ENCODE measurements at regions not wholly inside any gene's neighbourhood (a gene's known extent, or its start where the extent isn't known, plus 50 kb on each side); places are given as distances from the start of the nearest gene placed in this dataset.

- TF ChIP-seq CTCF (IDR thresholded peaks at IDR 0.05; ENCODE audit: low read length) = no peak
- TF ChIP-seq EZH2 (IDR thresholded peaks at IDR 0.05; ENCODE audit: borderline replicate concordance, low read length) = no peak
These were observed 93.1 kb downstream of the ZNF622 start for GRCh38 chr5:16372493-16372892.
